HEK293T (cell line): ENCODE measurements at regions not wholly inside any gene's neighbourhood (a gene's known extent, or its start where the extent isn't known, plus 50 kb on each side); places are given as distances from the start of the nearest gene placed in this dataset.

Experiments used
- CTCF ChIA-PET: fragments of 350-600 bp; formaldehyde crosslinking; extraction: SDS; loops from one replicate; lab custom pipeline; 2021; ENCODE audit warnings: antibody characterized with exemption, inconsistent platforms; lab: Yijun Ruan, JAX
- POLR2A ChIA-PET: fragments of 350-600 bp; formaldehyde crosslinking; extraction: SDS; loops from one replicate; lab custom pipeline; 2020; ENCODE audit warnings: antibody characterized with exemption, inconsistent platforms; lab: Yijun Ruan, JAX
- DNase-seq: peaks from one replicate; pipeline ENCODE4 v3.0.0; 2012; ENCODE audit warnings: mixed read lengths; ENCODE audit errors: extremely low spot score
- ARNT ChIP-seq: fragments of 450-650 bp; IDR thresholded peaks from 2 replicates; pipeline ENCODE4 v1.6.1; 2017; ENCODE audit warnings: mild to moderate bottlenecking
- BHLHE40 ChIP-seq: fragments of 450-650 bp; IDR thresholded peaks from 2 replicates; pipeline ENCODE4 v1.6.1; 2016; ENCODE audit warnings: mild to moderate bottlenecking, moderate library complexity, borderline replicate concordance
- CTBP1 ChIP-seq: fragments of 450-650 bp; IDR thresholded peaks from 2 replicates; pipeline ENCODE4 v1.6.1; 2016; ENCODE audit warnings: borderline replicate concordance
- ELF4 ChIP-seq: fragments of 450-650 bp; IDR thresholded peaks from 2 replicates; pipeline ENCODE4 v1.6.1; 2017; ENCODE audit warnings: antibody characterized with exemption
- FOXA1 ChIP-seq: fragments of 450-650 bp; IDR thresholded peaks from 2 replicates; pipeline ENCODE4 v1.6.1; 2016; ENCODE audit warnings: mild to moderate bottlenecking
- FOXK2 ChIP-seq: fragments of 450-650 bp; IDR thresholded peaks from 2 replicates; pipeline ENCODE4 v1.6.1; 2016; ENCODE audit warnings: mild to moderate bottlenecking
- FOXM1 ChIP-seq: fragments of 450-650 bp; IDR thresholded peaks from 2 replicates; pipeline ENCODE4 v1.6.1; 2017; ENCODE audit warnings: mild to moderate bottlenecking, borderline replicate concordance
- HDGF ChIP-seq: fragments of 450-650 bp; IDR thresholded peaks from 2 replicates; pipeline ENCODE4 v1.6.1; 2017; ENCODE audit warnings: antibody characterized with exemption, borderline replicate concordance
- L3MBTL2 ChIP-seq: fragments of 450-650 bp; conservative IDR thresholded peaks from 2 replicates; pipeline ENCODE4 v1.6.1; 2016; ENCODE audit warnings: mild to moderate bottlenecking
- LEF1 ChIP-seq: fragments of 450-650 bp; IDR thresholded peaks from 2 replicates; pipeline ENCODE4 v1.6.1; 2017; ENCODE audit warnings: mild to moderate bottlenecking, borderline replicate concordance
- NFRKB ChIP-seq: fragments of 450-650 bp; IDR thresholded peaks from 2 replicates; pipeline ENCODE4 v1.6.1; 2016; ENCODE audit warnings: mild to moderate bottlenecking, moderate library complexity
- PKNOX1 ChIP-seq: fragments of 450-650 bp; IDR thresholded peaks from 2 replicates; pipeline ENCODE4 v1.6.1; 2016
- SP1 ChIP-seq: fragments of 450-650 bp; IDR thresholded peaks from 2 replicates; pipeline ENCODE4 v1.6.1; 2017
- SUZ12 ChIP-seq: fragments of 450-650 bp; IDR thresholded peaks from 2 replicates; pipeline ENCODE4 v1.6.1; 2016; ENCODE audit warnings: mild to moderate bottlenecking
- TARDBP ChIP-seq: fragments of 450-650 bp; IDR thresholded peaks from 2 replicates; pipeline ENCODE4 v1.6.1; 2016
- ZNF384 ChIP-seq: fragments of 450-650 bp; IDR thresholded peaks from 2 replicates; pipeline ENCODE4 v1.6.1; 2016

- TF ChIP-seq TARDBP (no peak), ZNF384 (no peak), ARNT (no peak), FOXK2 (no peak), LEF1 (no peak), SP1 (no peak), BHLHE40 (no peak), FOXA1 (no peak), FOXM1 (no peak), NFRKB (no peak), HDGF (no peak), ELF4 (no peak)
- ChIA-PET POLR2A (no interaction called here), CTCF (no interaction called here)
- no peak for DNase-seq
Measured at GRCh38 chr1:56240400-56240799, 339.0 kb downstream of the PLPP3 start.

- TF ChIP-seq TARDBP = no peak
- TF ChIP-seq SUZ12 = no peak
- TF ChIP-seq FOXK2 = no peak
- no peak for TF ChIP-seq NFRKB
- no peak for TF ChIP-seq ARNT
- TF ChIP-seq BHLHE40 = no peak
- TF ChIP-seq CTBP1 = no peak
- no peak for TF ChIP-seq FOXM1
- TF ChIP-seq HDGF = no peak
- no peak for TF ChIP-seq LEF1
- no peak for TF ChIP-seq SP1
- TF ChIP-seq PKNOX1 = no peak
- TF ChIP-seq ELF4 = no peak
- CTCF ChIA-PET = no interaction called here
- no peak for DNase-seq
Measured at GRCh38 chr1:56237491-56238064, 341.8 kb downstream of the PLPP3 start.

GRCh38 chr1:56236688-56237087, 342.7 kb downstream of the PLPP3 start:
- ChIA-PET POLR2A (no interaction called here), CTCF (interaction anchor here (0.6 kb wide), 1 partner anchor 1093 kb away, joined by 3 read pairs; no protein-coding TSS in a partner anchor)
- TF ChIP-seq NFRKB (no peak), PKNOX1 (no peak), ELF4 (no peak), ARNT (no peak), TARDBP (no peak), FOXK2 (no peak), SUZ12 (no peak), CTBP1 (no peak), ZNF384 (no peak), SP1 (no peak), HDGF (no peak), L3MBTL2 (no peak), BHLHE40 (no peak)
- no peak for DNase-seq

More at GRCh38 chr1:56237491-56238064, 341.8 kb downstream of the PLPP3 start:
- POLR2A ChIA-PET = no interaction called here

- CTCF ChIA-PET = interaction anchor here (0.6 kb wide), 1 partner anchor 1093 kb away, joined by 3 read pairs; no protein-coding TSS in a partner anchor
- TF ChIP-seq PKNOX1 (no peak), FOXM1 (no peak), ZNF384 (no peak), ELF4 (no peak), SP1 (no peak), HDGF (no peak), FOXK2 (no peak), NFRKB (no peak)
- DNase-seq = no peak
- POLR2A ChIA-PET = no interaction called here
Measured at GRCh38 chr1:56235909-56236510, 343.4 kb downstream of the PLPP3 start.

- no peak for DNase-seq
- ChIA-PET CTCF (no interaction called here), POLR2A (no interaction called here)
- no peak for TF ChIP-seq ZNF384
- no peak for TF ChIP-seq FOXK2
- no peak for TF ChIP-seq PKNOX1
- TF ChIP-seq LEF1 = no peak
- TF ChIP-seq ELF4 = no peak
- TF ChIP-seq FOXA1 = no peak
- no peak for TF ChIP-seq FOXM1
- no peak for TF ChIP-seq CTBP1
- no peak for TF ChIP-seq NFRKB
- TF ChIP-seq ARNT = no peak
- no peak for TF ChIP-seq HDGF
Measured at GRCh38 chr1:56229186-56229585, 350.2 kb downstream of the PLPP3 start.

- CTCF ChIA-PET = no interaction called here
- TF ChIP-seq BHLHE40 = no peak
- no peak for TF ChIP-seq LEF1
- TF ChIP-seq HDGF = no peak
- no peak for TF ChIP-seq ZNF384
- TF ChIP-seq FOXM1 = no peak
- TF ChIP-seq FOXA1 = no peak
- no peak for TF ChIP-seq CTBP1
- TF ChIP-seq SUZ12 = no peak
- TF ChIP-seq PKNOX1 = no peak
- TF ChIP-seq TARDBP = no peak
- no peak for TF ChIP-seq ELF4
- no peak for DNase-seq
- POLR2A ChIA-PET = no interaction called here
Measured at GRCh38 chr1:56227886-56228285, 351.5 kb downstream of the PLPP3 start.
